ENCODE measurements at regions not wholly inside any gene's neighbourhood (a gene's known extent, or its start where the extent isn't known, plus 50 kb on each side); places are given as distances from the start of the nearest gene placed in this dataset.

DNA sequence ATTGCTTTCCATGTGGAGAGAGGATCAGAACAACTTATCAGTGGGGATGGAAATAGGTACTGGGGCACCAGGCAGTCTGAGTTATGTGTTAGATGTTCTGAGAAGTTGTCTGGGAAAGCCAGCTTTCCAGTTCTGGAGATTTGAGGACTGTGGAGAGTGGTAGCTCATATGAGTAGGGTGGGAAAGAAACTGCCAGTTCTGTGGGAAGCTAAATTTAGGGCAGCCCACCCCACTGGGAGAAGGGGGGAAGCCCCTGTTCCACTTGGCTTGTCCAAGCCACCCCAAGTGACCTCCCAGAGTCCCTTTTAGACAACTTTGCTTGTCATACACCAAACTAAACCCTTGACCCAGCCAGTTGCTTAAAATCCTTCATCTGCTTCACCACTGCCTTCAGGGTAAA is 189.5 kb downstream of the REEP3 start:
- no peak for DNase-seq

DNA sequence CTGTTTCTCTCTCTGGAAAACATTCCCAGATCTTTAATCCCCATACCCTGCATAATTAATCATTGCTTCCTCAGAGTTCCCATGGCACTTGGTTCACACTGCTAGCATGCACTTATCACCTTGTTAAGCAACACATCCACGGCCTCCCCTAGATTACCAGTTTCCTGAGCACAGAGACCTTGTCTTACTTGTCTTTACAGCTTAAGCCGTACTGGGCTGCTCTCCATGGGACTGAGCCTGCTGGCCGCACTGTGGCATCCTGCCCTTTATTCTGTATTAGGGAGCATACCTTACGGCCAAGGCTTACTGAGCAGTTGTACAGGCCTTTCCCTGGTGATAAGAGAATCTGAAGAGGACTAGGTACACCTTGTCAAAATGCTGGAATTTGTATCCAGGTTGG is 190.2 kb downstream of the REEP3 start:
- DNase-seq, result no peak

DNA sequence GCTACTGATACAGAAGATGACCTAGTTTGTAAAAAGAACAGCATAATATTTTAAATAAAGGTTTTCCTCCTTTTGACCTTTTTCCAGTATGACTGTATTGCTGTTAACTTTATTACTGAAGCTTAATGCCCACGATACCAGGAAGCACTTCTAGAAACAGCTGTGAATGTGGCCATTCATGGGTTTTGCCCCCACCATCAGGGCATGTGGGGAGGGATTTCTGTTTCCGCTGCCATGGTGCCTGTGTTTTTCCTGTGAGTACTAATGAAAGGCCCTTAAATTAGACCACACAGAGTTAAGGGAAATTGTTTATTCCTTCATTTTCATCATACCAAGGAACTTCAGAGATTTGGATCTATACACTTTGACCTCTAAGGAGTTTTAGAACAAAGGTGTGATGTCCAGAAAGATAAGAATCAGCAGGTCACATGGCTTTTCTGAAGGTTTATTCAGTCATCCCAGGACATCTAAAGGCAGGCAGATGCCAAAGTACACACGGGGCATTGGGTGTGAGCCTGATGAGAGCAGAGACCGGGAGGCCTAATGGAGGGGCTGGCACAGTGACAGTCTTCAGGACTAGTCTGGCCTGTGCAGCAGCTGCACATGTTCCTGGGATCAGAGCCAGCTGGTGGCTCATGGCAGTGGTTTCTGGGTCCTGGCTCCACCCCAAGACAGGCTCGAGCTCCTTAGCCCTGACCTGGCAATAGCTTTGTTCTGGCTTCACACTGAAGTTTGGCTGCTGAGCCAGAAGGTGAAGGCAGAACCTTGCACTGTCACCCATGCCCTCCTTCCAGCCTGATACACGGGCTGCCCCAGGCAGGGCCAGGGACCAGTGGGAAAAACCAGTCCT is 190.9 kb downstream of the REEP3 start:
- peak; percentile 71 for DNase-seq

DNA sequence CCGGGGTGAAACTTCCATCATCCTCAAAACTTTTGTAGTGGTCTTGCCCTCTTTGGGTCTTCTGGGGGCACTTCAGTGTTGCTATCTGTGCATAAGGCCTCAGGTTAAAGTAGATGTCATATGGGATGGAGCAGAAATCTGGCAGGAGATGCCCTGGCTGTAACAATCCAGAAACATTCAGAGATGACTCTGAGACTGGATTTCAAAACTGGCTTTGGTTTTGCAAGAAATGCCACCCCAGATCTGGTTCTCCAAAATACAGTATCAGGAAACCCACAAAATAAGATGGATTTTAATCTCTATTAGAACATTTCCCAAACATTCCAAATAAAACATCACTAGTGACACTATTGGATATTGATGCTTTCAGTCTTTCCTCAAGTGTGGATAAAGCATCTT is 191.5 kb downstream of the REEP3 start:
- no peak for DNase-seq

DNA sequence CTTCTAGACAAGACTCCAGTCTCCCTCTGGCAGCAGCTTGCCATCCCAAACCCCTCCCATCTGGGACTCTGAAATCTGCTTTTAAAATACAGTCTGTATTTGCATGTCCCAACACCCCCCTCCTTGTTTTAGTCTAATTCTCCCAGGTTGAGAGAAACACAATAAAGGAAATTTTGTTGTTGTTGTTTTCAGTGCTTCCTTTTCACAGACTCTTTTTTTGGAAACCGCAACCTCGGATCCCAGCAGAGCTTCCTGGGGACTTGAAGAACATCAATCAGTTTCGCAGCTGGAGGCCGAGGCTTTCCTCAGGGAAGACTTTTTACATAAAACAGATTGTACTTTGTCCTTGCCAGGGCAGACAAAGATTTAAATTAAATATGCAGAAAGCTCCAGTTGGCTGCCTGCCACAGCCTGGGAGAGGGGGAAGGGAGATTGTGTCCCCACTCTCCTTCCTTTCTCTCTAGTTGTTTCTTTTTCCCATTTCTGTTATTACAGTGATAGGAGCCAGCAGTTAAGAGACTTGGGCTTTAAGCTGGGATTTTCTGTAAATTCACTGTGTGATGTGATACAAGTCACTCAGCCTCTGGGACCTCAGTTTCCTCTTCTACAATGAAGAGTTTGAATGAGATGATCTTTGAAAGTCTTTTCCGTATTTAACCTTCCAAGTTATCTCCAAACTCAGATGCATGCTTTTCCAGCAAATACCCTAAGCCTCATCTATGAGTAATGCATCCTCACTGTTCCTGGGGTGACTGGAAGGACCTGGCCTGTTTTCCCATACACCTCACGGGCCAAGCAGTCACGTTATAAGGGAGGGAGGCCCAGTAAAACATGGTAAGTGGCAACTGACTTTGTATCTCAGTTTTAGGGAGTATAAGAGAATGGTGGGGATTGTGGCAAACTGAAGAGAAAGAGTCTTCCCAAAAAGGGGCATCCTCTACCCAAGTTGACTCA is 192.3 kb downstream of the REEP3 start:
- peak; percentile 66 for DNase-seq

DNA sequence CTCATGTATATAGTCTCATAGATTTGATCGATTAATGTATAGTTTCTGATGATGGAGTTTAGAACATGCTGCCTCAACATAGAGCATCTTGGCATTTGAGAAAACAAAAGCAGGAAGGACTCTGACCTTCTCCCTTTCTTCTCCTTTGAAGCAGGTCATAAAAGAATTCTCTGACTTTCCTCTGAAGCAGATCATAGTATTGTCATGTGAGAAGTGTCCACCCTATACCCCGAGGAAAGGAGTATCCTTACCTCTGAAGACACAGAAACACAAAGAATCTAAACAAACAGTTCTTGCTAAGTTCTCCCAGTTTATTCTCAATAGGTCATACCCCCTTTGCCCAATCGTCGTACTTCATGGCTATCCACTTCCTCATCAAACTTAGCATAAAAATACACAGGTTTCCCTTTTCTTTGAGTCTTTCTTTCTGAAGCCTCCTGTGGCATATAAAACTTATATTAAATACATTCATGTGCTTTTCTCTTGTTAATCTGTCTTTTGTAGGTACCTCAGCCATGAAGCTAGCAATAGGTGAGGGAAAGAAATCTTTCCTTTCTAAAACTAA is 194.9 kb downstream of the REEP3 start:
- DNase-seq, result no peak

DNA sequence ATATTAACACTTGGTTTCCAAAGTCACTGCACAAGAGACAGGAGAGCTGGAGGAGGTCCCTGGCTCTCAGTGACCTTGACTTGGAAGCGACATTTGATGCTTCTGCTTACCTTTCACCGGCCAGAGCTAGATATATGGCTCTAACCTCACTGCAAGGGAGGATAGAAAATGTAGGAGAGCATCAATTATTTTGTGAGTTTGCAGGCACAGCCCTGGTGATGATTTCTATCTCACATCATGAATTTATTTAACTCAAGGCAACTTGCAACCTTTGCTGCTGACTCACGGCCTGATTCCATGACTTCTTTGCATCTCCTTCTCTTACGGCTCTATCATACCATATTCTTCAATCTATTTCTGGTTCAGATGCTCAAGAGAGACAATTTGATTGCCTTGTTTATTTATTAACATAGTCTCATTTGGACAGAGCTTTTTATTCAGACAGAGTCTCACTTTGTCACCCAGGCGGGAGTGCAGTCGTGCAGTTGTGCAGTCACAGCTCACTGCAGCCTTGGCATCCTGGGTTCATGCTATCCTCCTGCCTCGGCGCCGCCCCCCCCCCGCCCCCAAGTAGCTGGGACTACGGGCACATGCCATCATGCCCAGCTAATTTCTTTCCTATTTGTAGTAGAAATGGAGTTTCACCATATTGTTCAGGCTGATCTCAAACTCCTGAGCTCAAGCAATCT is 196.0 kb downstream of the REEP3 start:
- DNase-seq, result no peak

DNA sequence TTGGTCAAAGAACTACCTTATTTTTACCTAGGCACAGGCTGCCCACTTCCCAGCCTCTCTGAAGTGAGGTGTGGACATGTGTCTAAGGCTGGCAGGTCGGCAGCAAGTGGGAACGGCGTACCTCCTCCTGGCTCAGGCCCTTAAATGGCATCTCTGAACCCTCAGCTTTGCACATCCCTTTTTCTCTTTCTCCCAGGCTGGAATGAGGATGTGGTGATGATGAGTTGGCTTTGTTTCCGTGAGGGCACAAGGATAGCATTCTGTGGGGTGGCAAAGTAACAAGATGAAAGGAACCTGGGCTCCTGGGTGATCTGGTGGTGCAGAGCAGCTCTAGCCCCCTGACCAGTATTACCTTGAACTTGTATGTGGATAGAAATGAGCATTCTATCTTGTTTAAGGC is 196.8 kb downstream of the REEP3 start:
- no peak for DNase-seq

DNA sequence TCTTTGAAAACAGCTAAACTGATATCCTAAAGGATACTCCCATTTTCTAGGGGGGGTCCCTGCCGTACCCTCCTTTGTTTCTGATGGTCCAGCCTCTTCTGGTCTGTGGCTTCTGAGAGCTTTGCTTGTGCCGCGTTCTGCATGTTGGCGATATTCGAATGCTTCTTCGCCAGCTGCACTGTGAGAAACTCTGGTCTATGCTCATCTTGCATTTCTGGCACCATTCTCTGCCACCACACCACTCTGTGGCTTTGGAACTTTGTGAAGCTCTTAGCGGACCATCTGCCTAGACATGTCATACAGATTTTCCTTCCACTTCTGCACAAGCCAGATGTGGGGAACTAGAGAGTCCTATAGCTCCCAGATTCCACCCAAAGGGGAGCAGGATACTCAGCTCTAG is 197.2 kb downstream of the REEP3 start:
- DNase-seq, result no peak

DNA sequence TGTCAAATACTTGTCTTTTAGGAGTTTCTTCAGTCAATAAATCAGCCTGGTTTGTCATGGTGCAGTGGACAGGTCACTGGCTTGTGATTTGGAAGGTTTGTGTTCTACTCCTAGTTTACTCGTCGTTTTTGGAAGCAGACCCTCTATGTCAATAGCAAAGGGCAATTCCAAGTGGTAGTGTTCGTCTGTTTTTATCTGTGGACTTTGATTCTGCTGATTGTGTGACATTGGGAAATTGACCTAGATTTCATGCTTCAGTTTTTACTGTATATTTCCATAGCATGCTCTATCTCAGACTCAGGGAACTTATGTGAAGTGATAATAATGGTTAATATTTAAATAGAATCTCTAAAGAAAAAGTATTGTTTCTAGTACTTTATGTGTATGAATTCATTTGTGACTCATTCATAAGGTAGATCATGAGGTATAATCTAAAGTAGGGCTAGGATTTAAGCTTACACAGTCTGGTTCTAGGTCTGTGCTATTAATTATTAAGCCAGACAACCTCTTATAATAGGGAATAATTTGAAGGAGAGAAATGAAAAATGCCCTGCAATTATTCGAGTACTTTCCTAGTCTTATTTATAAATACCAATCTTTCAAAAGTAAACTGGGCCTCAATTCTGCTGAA is 198.1 kb downstream of the REEP3 start:
- DNase-seq, result no peak

DNA sequence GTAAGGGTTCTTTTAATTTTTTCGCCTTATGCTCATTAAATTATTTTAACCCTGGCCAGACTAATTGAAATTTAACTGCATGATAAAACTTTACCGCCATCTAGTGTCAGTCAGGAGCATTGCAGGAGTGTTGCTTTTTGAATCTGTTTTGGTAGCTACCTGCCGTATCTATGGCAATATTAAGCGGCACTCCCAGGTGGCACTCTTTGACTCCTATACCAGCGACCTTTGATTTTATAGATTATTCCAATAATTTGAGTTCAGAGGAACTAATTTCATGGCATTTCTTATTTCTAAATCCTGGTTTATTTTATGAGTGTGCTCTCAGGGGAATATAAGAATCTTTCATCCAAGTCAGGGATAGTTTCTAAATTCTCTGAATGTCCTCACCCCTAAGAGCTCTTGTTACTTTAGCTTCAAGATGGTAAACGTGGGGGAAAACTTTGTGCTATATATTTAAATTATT is 198.9 kb downstream of the REEP3 start:
- peak; percentile 11 for DNase-seq

DNA sequence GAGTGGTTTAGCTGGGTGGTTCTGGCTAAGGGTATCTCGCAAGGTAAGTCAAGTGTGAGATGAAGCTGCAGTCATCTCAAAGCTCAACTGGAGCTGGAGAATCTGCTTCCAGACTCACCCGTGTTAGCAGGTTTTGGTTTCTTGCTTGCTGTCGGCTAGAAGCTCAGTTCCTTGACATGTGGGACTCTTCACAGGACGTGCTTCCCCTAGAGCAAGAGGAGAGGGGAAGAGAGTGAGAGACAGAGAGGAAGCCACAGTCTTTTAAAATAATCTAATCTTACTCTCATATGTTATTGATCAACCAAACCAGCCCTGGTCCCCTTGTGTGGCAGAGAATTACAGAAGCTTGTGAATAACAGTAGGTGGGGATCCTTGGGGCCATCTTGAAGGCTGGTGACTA is 199.5 kb downstream of the REEP3 start:
- DNase-seq, result no peak

DNA sequence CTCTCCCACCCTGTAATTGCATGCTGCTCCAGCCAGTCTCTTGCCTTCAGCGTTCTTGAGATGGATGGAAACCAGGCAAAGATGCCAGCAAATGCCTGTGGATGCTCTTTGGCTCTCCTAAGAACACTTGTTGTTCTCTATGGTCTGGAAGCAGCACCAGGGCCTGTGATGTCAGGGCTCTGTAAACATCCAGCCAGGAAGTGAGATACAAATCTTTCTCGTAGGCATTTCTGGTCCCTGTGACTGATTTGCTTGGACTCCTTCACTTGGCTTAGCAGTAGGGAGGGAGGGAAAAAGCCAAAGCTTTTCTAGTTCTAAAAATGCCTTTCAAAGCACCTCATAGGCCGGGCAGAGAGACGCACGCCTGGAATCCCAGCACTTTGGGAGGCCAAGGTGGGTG is 201.3 kb downstream of the REEP3 start:
- DNase-seq, result no peak

DNA sequence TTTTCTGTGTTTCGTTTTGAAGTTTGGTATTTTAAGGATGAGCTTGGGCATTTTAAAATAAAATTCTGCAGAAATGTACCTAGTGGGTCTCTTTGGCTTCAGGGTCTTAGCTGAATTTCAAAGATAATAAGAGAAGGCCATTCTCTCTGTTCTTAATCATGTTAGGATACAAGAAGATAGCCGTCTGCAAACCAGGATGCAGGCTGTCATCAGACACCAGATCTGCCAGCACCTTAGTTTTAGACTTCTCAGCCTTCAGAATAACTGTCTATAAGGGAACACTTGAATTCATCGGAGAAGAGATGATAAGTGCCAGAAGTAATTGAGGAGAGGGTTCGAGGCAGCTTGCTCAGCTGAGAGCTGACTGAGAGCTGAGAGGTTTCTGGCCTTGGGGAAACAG is 202.1 kb downstream of the REEP3 start:
- no peak for DNase-seq

DNA sequence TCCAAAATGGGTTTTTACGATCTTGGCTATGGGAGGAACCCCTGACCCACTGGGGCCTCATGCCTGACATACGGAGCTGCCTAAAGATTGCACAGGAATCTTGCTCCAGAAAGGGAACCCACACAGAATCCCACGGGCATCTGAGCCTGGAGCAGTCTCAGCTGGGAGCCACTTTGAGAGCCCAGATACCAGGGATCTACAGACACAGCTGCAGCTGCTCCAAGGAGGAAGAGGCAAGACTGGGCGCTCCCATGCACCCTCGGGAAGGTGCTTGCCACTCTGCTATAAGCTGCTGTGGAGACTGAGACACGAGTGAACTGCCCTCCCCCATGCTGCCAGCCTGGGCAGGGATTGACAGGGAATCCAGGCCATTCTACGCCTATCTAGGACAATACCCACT is 202.5 kb downstream of the REEP3 start:
- DNase-seq, result no peak

DNA sequence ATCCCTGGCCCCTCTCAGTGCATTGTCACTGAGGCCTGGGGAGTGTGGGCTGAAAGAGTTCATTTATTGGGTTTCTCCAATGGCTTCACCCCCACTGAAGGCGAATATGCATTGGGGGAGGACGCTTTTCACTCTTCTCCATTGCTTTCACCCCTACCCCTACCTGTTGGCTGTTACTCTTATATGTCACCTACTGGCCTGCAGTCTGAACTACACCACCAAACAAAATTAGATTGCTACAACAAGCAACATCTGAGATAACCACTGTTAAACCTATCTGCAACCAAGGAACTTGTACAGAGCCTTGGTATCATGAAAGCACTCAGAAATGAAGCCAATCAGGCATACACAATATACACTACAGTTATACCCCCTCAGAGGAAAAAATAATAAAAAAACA is 203.7 kb downstream of the REEP3 start:
- DNase-seq, result no peak

DNA sequence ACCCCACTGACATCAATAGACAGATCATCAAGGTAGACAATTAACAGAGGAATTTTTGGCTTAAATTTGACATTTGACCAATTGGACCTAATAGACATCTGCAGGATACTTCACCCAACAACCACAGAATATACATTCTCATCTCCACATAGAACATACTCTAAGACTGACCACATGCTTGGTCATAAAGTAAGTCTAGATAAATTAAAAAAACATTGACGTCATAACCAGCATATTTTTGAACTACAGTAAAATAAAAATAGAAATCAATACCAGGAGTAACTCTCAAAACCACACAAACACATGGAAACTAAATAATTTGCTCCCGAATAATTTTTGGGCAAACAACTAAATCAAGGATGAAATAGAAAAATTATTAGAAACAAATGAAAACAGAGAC is 205.7 kb downstream of the REEP3 start:
- DNase-seq, result no peak

DNA sequence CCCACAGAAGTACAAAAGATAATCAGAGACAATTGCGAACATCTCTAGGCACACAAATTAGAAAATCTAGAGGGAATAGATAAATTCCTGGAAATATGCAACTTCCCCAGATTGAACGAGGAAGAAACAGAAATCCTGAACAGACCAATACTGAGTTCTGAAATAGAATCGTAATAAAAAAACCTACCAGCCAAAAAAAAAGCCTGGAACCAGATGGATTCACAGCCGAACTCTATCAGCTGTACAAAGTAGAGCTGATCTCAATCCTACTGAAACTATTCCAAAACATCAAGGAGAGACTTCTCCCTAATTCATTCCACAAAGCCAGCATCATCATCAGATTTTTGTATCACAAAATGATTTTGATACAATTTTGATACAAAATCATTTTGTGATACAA is 206.4 kb downstream of the REEP3 start:
- no peak for DNase-seq

DNA sequence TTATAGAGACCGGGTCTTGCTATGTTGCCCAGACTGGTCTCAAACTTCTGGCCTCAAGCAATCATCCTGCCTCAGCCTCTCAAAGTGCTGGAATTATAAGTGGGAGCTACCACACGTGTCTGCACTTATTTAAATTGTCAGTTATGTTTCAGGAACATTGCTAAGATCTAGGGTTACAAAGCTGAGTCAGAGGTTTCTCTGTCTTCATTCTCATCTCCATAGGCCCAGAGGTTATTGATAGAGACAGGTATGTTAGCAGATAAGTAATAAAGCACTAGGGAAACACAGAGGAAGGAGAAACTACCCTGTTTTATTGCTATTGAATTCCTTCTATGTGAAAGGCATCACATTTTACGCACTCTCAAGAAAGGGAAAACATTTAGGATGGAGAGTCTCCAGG is 214.1 kb downstream of the REEP3 start:
- no peak for DNase-seq

DNA sequence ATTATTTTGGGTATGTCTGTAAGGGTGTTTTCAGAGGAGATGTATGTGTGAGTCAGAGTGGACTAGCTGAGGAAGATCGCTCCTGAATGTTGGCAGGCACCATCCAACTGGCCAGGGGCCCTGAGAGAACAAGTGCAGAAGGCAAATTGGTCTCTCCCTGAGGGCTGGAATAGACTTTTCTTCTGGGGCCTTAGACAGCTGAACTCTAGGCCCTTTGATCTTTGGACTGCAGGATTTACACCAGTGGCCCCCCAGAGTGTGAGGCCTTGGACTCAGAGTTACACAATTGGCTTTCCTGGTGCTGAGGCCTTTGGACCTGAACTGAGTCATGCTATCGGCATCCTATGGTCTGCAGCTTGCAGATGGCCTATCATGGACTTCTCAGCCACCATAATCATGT is 217.2 kb downstream of the REEP3 start:
- DNase-seq, result no peak

DNA sequence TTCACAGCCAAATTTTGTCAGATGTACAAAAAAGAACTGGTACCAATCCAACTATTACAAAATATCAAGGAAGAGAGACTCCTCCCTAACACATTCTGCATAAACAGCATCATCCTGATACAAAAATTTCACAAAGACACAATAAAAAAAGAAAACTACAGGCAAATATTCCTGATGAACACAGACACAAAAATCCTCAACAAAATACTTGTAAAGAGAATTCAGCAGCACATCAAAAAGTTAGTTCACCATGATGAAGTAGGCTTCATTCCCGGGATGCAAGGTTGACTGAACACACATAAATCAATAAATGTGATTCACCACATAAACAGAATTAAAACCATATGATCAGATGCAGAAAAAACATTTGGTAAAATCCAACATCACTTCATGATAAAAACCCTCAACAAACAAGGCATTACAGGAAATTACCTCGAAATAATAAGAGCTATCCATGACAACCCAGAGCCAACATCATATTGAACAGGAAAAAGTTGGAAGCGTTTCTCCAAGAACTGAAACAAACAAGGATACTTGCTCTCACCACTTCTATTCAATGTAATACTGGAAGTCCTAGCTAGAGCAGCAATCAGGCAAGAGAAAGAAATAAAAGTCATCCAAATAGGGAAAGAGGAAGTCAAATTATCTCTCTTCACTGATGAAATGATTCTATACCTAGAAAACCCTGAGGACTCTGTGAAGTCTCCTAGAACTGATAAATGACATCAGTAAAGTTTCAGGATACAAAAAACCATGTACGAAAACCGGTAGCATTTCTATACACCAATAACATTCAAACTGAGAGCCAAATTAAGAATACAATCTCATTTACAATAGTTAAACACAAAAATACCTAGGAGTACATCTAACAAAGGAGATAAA is 223.1 kb downstream of the REEP3 start:
- no peak for DNase-seq
